ENCODE measurements at regions not wholly inside any gene's neighbourhood (a gene's known extent, or its start where the extent isn't known, plus 50 kb on each side); places are given as distances from the start of the nearest gene placed in this dataset.

GRCh38 chr5:86095092-86095491 lies 522.6 kb upstream of the COX7C start:
- Mint-ChIP-seq H3K27ac (no peak overlapping the region), H3K27me3 (no peaks in the 10 kb centered on the region), H3K4me1 (no peaks in the 10 kb centered on the region), H3K4me3 (no peak overlapping the region), H3K9me3 (no peaks in the 10 kb centered on the region)
- no peak for ATAC-seq
- DNase-seq: no peak

- DNase-seq (no peak), ATAC-seq (no peak)
- no peaks in the 10 kb centered on the region for H3K27me3 Mint-ChIP-seq
- H3K9me3 Mint-ChIP-seq: no peaks in the 10 kb centered on the region
- no peaks in the 10 kb centered on the region for H3K4me1 Mint-ChIP-seq
- H3K4me3 Mint-ChIP-seq: no peak overlapping the region
- no peak overlapping the region for H3K27ac Mint-ChIP-seq
These were observed 515.8 kb upstream of the COX7C start for GRCh38 chr5:86101966-86102365.

GRCh38 chr5:86108825-86109224 lies 508.9 kb upstream of the COX7C start:
- H3K27me3 Mint-ChIP-seq: no peaks in the 10 kb centered on the region
- DNase-seq: no peak
- peaks cover 0 to 16% of the 10 kb centered on the region in 2 donors for H3K9me3 Mint-ChIP-seq
- no peaks in the 10 kb centered on the region for H3K4me1 Mint-ChIP-seq
- no peak overlapping the region for H3K27ac Mint-ChIP-seq
- ATAC-seq: no peak
- no peak overlapping the region for H3K4me3 Mint-ChIP-seq

DNA sequence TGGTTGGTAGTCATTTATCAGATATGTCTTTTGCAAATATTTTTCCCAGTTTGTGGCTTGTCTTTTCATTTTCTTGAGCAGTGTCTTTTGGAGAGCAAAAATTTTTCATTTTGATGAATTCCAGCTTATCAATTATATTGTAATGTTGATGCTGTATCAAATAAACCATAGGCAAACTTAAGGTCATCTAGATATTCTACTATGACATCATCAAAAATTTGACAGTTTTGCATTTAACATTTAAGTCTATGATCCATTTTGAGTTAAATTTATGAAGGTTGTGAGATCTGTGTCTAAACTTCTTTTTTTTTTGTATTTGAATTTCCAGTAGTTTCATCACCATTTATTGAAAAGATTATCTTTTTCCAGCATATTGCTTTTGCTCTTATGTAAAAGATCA lies 505.5 kb upstream of the COX7C start:
- Mint-ChIP-seq H3K27me3 (no peaks in the 10 kb centered on the region), H3K4me1 (no peaks in the 10 kb centered on the region), H3K27ac (no peak overlapping the region), H3K9me3 (peaks cover 0 to 16% of the 10 kb centered on the region in 2 donors), H3K4me3 (no peak overlapping the region)
- ATAC-seq: no peak
- no peak for DNase-seq

- H3K9me3 Mint-ChIP-seq: peaks cover 0 to 14% of the 10 kb centered on the region in 2 donors
- H3K27me3 Mint-ChIP-seq: no peaks in the 10 kb centered on the region
- H3K4me1 Mint-ChIP-seq: no peaks in the 10 kb centered on the region
- no peak overlapping the region for H3K4me3 Mint-ChIP-seq
- DNase-seq (no peak), ATAC-seq (no peak)
- no peak overlapping the region for H3K27ac Mint-ChIP-seq
These were observed 502.6 kb upstream of the COX7C start for GRCh38 chr5:86115164-86115563.

DNA sequence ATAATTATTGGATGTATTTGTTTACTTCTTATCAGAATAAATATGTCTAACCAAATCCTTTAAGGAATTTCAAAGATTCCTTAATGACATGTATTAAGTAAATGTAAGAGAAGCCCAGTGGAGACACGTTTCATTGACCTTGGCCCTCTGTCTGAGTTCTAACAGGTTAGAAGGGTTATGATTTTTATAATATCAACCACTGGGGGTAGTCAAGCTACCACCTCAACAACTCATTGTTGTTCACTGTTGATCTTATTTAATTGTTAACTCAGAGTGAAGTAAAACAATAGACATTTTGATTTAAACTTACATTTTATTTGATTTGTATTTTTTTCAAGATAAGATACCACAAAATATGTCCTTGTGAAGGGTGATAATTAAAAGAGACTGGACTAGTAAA lies 499.2 kb upstream of the COX7C start:
- H3K4me3 Mint-ChIP-seq: no peak overlapping the region
- peaks cover 0 to 7% of the 10 kb centered on the region in 2 donors for H3K9me3 Mint-ChIP-seq
- H3K27me3 Mint-ChIP-seq: no peaks in the 10 kb centered on the region
- no peaks in the 10 kb centered on the region for H3K4me1 Mint-ChIP-seq
- DNase-seq (no peak), ATAC-seq (no peak)
- H3K27ac Mint-ChIP-seq: no peak overlapping the region

DNA sequence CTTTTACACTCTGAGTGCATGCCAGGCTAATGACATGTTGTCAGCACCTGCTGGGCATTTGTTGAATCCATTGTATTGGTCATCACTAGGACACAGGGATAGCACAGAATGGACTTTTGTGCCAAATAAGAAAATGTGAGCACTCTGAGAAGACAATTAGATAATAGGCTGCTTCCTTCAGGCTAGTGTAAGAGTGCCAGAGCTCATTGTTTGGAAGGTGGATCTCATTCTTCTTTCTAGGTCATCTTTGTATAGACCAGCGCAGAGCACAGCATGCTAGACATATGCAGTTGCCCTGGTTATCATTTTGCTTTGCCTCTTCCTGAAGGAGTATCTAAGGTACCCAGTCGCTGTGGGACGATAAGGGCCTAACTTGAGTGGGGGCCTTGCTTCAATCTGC lies 493.4 kb upstream of the COX7C start:
- Mint-ChIP-seq H3K4me3 (no peak overlapping the region), H3K4me1 (no peaks in the 10 kb centered on the region), H3K9me3 (peaks cover 0 to 7% of the 10 kb centered on the region in 2 donors), H3K27me3 (no peaks in the 10 kb centered on the region), H3K27ac (no peak overlapping the region)
- DNase-seq: no peak
- ATAC-seq: no peak

DNA sequence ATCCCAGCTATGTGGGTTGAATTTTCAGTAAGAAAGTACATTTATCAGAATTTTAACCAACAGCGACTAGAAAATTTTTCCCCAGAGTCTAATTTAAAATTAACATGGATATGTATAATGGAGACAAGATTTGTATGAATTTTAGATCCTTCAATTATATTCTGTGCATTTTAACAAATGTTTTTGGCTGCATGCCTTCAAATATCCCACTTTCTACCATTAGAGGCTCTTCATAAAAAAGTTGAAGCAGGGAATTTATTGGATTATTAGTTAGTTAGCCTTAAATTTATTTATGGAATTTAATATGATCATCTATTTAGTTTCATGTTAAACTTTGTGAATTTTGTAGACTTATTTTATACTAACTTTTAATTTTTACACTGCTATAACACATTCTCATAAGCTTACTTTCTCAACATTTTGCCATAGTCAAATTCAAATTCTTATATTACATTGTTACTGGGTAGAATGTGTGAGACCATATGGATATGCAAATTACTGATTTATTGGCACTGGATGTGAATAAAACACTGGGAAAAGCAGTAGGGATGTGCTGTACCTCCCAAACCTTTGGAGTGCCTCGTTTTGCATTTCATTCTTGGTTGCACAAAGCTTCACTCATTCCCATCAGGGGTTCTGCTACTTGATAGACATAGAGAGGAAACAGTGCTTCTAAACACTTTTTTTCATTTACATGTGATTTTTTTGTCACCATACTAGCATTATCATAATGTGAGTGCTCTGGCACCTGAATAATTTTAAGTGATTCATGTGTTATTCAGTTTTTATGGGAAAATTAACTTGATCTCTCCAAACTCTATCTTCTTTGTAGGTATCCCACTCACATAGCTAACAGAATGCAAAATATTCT lies 491.8 kb upstream of the COX7C start:
- no peaks in the 10 kb centered on the region for H3K9me3 Mint-ChIP-seq
- H3K4me3 Mint-ChIP-seq: no peak overlapping the region
- ATAC-seq (no peak), DNase-seq (no peak)
- H3K27ac Mint-ChIP-seq: no peak overlapping the region
- H3K4me1 Mint-ChIP-seq: no peaks in the 10 kb centered on the region
- H3K27me3 Mint-ChIP-seq: no peaks in the 10 kb centered on the region

- H3K4me1 Mint-ChIP-seq: no peaks in the 10 kb centered on the region
These were observed 490.0 kb upstream of the COX7C start for GRCh38 chr5:86127696-86128095.

DNA sequence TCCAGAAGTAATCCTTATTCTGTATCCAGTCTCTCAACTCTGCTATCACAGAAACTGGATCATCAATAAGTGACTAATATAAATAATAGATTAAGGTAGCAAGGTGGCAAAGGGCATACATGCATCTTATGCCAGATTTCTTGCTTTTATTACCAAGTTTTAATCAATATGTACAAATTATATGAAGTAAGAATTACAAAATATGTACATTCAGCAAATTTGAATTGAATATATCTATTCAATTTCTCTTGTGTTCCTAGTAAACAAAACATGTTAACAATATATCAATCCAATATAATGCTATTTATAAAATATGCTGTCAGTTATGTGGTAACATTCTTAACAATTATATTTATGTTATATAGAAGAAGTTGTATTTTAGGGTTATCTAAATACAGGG lies 488.7 kb upstream of the COX7C start:
- no peak overlapping the region for H3K4me3 Mint-ChIP-seq
- no peaks in the 10 kb centered on the region for H3K27me3 Mint-ChIP-seq

More at GRCh38 chr5:86127696-86128095, 490.0 kb upstream of the COX7C start:
- Mint-ChIP-seq H3K27me3 (no peaks in the 10 kb centered on the region), H3K9me3 (no peaks in the 10 kb centered on the region), H3K4me3 (no peak overlapping the region), H3K27ac (no peak overlapping the region)
- DNase-seq (no peak), ATAC-seq (no peak)

GRCh38 chr5:86137297-86137696 lies 480.4 kb upstream of the COX7C start:
- H3K4me3 Mint-ChIP-seq: no peak overlapping the region
- H3K4me1 Mint-ChIP-seq: no peaks in the 10 kb centered on the region

More for the DNA sequence above, 488.7 kb upstream of the COX7C start:
- DNase-seq: no peak
- H3K9me3 Mint-ChIP-seq: no peaks in the 10 kb centered on the region
- H3K4me1 Mint-ChIP-seq: no peaks in the 10 kb centered on the region
- H3K27ac Mint-ChIP-seq: no peak overlapping the region
- ATAC-seq: no peak

DNA sequence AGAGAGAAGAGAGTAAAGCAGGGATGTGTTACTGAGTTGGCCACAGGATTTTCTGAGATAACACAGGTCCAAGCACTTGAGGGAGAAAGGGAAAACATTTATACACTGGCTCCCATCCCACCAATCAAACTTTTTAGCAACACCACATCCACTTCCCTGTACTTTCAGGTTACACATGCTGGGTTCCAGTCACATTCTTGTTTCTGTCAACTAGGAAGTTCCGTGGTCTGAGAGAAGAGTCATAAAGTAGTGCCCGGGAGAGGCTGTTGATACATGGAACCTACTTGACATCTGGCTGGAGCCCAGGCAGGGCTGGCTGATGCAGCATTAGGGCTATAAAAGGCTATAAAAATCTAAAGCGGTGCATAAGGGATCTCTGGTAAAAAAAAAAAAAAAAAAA lies 473.9 kb upstream of the COX7C start:
- H3K27me3 Mint-ChIP-seq: no peaks in the 10 kb centered on the region
- no peak overlapping the region for H3K27ac Mint-ChIP-seq
- no peaks in the 10 kb centered on the region for H3K4me1 Mint-ChIP-seq
- peaks cover 0 to 13% of the 10 kb centered on the region in 2 donors for H3K9me3 Mint-ChIP-seq
- no peak overlapping the region for H3K4me3 Mint-ChIP-seq
- ATAC-seq: no peak
- no peak for DNase-seq

More at GRCh38 chr5:86137297-86137696, 480.4 kb upstream of the COX7C start:
- H3K27me3 Mint-ChIP-seq: no peaks in the 10 kb centered on the region
- no peaks in the 10 kb centered on the region for H3K9me3 Mint-ChIP-seq
- no peak for DNase-seq
- ATAC-seq: no peak
- no peak overlapping the region for H3K27ac Mint-ChIP-seq

DNA sequence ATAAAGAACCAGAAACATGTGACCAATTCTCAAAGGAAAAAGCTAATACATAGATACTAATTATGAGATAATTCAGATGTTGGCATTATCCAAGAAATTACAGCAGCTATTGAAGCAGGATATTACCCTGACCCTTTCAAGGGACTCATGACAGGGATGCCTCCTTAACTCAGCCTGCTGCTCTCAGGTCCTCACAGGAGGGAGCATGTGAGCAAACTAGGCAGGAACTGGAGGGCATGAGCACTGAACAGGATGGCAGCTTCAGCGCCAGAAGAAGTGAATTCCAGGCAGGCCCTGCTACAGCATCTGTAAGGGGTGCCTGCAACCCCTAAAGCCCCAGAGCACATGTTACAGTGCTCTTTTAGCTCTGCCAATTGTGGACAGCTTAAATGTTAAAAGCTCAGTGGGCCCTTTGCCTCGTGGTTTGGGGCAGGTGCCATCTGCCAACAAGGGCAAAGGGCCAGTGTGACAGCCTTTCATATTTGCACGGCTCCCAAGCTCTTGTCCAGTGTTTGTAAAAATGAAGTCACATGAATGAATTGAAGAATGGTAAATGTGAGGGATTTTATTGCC lies 464.7 kb upstream of the COX7C start:
- no peak overlapping the region for H3K27ac Mint-ChIP-seq
- peaks cover 0 to 4% of the 10 kb centered on the region in 2 donors for H3K9me3 Mint-ChIP-seq
- no peak overlapping the region for H3K4me3 Mint-ChIP-seq
- no peaks in the 10 kb centered on the region for H3K27me3 Mint-ChIP-seq
- DNase-seq: no peak
- no peaks in the 10 kb centered on the region for H3K4me1 Mint-ChIP-seq
- ATAC-seq: no peak

GRCh38 chr5:86155796-86156195 lies 461.9 kb upstream of the COX7C start:
- ATAC-seq (no peak), DNase-seq (no peak)
- Mint-ChIP-seq H3K27ac (no peak overlapping the region), H3K4me1 (no peaks in the 10 kb centered on the region), H3K4me3 (no peak overlapping the region), H3K27me3 (no peaks in the 10 kb centered on the region), H3K9me3 (no peaks in the 10 kb centered on the region)

DNA sequence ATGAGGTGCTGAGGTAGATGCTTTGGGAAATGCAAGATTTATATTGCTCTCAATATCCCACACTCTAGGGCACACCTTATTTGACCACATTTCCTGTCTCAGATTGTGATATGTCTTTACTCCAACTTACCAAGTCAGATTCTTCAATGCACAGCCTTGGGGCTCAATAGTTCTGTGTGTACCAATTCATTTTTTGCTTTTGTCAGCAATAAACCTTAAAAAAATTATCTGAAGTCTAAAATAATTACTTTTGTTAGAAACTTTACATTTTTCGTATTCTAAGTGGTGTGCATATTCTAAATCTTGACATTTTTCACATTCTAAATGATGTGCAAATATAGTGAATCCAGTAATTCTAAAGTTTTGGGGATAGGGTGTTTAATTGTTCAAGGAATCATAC lies 447.5 kb upstream of the COX7C start:
- Mint-ChIP-seq H3K27me3 (no peaks in the 10 kb centered on the region), H3K4me3 (no peak overlapping the region), H3K27ac (no peak overlapping the region), H3K4me1 (no peaks in the 10 kb centered on the region), H3K9me3 (peaks cover 0 to 4% of the 10 kb centered on the region in 2 donors)
- no peak for ATAC-seq
- no peak for DNase-seq

DNA sequence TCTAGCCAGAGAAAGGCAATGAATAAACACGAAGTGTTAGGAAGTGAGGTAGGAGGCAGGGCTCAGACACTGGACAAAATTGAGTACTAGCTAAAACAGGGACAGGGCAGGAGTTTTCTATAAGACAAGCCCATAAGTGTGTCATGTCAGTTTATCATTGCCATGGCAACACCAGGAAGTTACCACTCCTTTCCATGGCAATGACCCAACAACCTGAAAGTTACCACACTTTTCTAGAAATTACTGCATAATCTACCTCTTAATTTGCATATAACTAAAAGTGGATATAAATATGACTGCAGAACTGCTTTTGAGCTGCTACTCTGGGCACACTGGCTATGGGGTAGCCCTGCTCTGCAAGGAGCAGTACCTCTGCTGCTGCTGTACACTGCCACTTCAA lies 442.5 kb upstream of the COX7C start:
- H3K9me3 Mint-ChIP-seq: no peaks in the 10 kb centered on the region
- no peaks in the 10 kb centered on the region for H3K4me1 Mint-ChIP-seq
- no peak overlapping the region for H3K4me3 Mint-ChIP-seq
- peak; percentile 83 for ATAC-seq
- H3K27ac Mint-ChIP-seq: no peak overlapping the region
- peak in 1 of 2 donors; percentile 15 for DNase-seq
- no peaks in the 10 kb centered on the region for H3K27me3 Mint-ChIP-seq

Measured in stimulated activated naive CD8-positive, alpha-beta T cell treated with anti-CD3 and anti-CD28 coated beads, Interleukin-15, amount 100 ng/mL, for 72 hours (primary cell).